Peyer's patch (tissue), 4 donors: ENCODE measurements at regions not wholly inside any gene's neighbourhood (a gene's known extent, or its start where the extent isn't known, plus 50 kb on each side); places are given as distances from the start of the nearest gene placed in this dataset.

Source experiments
- POLR2A ChIP-seq, 2 donors: fragments of 450-650 bp; IDR thresholded peaks; one replicate each; pipeline ENCODE4 v1.5.1; 2017; ENCODE audit warnings: antibody characterized with exemption in 2 of 2, mild to moderate bottlenecking in 2 of 2, moderate library complexity in 2 of 2
- TF ChIP-seq, protein P1 (sequence below), 6 experiments: fragments of 450-650 bp in 4 of 6; fragments of 200-600 bp in 2 of 6; sonication (generic) in 1 of 6; IDR thresholded peaks; one replicate each; pipeline ENCODE4 v1.5.1; 2017 to 2019; ENCODE audit warnings: antibody characterized with exemption in 6 of 6, mild to moderate bottlenecking in 3 of 6, moderate library complexity in 1 of 6

GRCh38 chr16:86823888-86824671 is 245.7 kb downstream of the FOXL1 start:
- no peak for TF ChIP-seq POLR2A (IDR thresholded peaks at IDR 0.05)
- TF ChIP-seq, protein P1, sequence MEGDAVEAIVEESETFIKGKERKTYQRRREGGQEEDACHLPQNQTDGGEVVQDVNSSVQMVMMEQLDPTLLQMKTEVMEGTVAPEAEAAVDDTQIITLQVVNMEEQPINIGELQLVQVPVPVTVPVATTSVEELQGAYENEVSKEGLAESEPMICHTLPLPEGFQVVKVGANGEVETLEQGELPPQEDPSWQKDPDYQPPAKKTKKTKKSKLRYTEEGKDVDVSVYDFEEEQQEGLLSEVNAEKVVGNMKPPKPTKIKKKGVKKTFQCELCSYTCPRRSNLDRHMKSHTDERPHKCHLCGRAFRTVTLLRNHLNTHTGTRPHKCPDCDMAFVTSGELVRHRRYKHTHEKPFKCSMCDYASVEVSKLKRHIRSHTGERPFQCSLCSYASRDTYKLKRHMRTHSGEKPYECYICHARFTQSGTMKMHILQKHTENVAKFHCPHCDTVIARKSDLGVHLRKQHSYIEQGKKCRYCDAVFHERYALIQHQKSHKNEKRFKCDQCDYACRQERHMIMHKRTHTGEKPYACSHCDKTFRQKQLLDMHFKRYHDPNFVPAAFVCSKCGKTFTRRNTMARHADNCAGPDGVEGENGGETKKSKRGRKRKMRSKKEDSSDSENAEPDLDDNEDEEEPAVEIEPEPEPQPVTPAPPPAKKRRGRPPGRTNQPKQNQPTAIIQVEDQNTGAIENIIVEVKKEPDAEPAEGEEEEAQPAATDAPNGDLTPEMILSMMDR (IDR thresholded peaks at IDR 0.05): no peak
